HG02623 (cell line): ENCODE measurements at regions not wholly inside any gene's neighbourhood (a gene's known extent, or its start where the extent isn't known, plus 50 kb on each side); places are given as distances from the start of the nearest gene placed in this dataset.
"Not testable (repeated sequence)": the region's sequence is repeated elsewhere in the genome, so short reads cannot be mapped to it uniquely, and the experiment has no call there.

Experiments
- ATAC-seq: cut with Tn5 transposase; IDR thresholded peaks from one replicate; pipeline ENCODE4 v1.9.1; 2021; ENCODE audit warnings: moderate library complexity; ENCODE audit not compliant: unreplicated experiment

DNA sequence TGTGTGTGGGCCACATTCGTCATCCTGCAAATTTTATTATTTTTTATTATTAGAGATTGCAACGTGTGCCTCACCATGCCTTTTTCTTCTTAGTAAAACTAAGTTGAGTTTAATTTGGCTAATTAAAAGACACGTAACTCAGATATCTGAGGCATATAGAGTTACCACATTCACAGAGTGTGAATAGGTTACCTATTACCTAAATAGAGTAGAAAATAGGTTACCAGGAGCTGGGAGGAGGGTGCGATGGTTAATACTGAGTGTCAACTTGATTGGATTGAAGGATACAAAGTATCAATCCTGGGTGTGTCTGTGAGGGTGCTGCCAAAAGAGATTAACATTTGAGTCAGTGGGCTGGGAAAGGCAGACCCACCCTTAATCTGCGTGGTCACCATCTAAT lies 116.3 kb upstream of the CARD11 start:
- not testable (repeated sequence) for ATAC-seq

- ATAC-seq, result no peak
Observed at GRCh38 chr7:3162289-3162688, 118.6 kb upstream of the CARD11 start.

DNA sequence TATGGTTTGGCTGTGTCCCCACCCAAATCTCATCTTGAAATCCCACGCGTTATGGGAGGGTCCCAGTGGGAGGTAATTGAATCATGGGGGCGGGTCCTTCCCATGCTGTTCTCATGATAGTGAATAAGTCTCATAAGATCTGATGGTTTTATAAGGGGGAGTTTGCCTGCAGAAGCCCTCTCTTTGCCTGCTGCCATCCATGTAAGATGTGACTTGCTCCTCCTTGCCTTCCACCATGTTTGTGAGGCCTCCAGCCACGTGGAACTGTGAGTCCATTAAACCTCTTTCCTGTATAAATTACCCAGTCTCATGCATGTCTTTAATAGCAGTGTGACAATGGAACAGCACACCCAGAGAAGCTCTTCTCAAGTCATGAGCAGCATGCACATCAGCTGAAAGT lies 119.1 kb upstream of the CARD11 start:
- not testable (repeated sequence) for ATAC-seq

- no peak for ATAC-seq
Observed at GRCh38 chr7:3164380-3164792, 120.7 kb upstream of the CARD11 start.

- no peak for ATAC-seq
Observed at GRCh38 chr7:3165681-3166580, 122.3 kb upstream of the CARD11 start.

- ATAC-seq, result no peak
Observed at GRCh38 chr7:3167551-3167950, 123.9 kb upstream of the CARD11 start.

GRCh38 chr7:3168370-3168769 lies 124.7 kb upstream of the CARD11 start:
- ATAC-seq, result no peak

DNA sequence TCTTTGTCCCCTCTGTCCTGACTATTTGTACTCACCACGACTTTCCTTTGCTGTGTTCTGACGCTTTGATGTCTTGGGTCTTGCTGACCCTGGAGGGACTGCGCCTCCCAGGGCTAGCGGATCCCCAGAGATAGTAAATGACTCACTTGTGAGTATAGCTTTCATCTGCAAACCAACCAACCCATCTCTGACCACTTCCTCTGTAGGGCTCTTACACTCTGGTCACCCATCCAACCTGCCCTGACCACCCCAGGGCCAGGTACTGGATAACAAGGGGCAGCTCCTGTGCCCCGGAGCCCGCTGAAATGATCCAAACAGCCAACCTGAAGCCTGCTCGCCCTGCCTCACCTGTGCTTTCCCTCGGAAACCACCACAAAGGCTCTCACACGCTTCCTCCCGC lies 125.2 kb upstream of the CARD11 start:
- ATAC-seq, result no peak

DNA sequence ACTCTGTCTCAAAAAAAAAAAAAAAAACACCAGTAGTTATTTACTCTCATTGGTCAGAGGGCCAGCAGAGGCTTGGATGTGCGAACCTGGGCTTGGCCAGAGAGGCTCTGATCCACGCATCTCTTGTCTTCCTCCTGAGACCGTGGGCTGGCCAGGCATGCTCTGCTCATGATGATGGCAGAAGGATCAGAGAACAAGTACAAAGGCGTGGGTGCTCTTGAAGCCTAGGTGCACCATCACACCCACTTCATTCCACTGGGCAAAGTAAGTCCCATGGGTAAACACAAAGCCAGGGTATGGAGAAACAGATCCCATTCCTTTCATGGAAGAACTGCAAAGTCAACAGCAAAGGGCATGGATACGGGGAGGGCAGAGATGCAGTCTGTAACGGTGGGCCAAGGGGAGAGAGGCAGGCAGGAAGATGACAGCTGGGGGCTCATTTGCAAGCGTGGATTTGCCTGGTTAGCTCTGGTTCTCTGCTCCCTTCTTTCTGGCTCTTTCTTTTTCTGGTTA lies 128.2 kb upstream of the SDK1 start:
- ATAC-seq, result no peak

DNA sequence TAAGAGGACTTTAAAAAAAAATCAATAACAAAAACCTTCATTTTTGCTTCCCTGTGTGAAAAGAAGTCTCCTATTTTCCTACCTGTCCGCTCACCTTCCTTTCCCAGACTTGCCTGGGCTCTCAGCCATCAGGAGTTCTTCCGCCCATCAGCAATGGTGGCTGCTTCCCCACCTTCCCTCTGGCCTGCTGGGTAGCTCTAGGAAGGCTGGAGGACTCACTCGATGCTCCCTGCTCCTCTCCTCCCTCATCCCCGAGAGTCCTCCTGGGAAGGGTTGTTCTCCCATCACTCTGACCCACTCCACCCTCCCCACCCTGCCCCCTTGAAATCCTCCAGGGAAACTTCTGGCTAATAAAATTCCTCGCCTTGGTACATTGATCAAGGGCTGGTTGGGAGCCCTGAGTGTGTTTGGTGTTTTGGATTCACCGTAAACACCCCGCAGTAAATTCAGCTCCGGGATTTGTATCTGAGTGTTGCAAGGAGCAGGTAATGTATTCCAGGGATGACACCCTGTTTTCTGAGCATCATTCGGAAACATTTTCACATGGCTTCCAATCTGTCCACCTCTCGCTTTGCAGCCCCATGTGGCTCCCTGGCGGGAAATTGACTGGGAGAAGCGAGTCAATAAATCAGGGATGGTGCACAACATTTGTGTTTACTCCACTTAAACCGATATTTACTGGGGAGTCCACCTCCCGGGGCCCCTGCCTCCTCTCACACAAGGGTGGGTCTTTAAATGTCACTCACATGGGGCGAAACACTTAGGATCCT lies 126.4 kb upstream of the SDK1 start:
- ATAC-seq, result no peak

DNA sequence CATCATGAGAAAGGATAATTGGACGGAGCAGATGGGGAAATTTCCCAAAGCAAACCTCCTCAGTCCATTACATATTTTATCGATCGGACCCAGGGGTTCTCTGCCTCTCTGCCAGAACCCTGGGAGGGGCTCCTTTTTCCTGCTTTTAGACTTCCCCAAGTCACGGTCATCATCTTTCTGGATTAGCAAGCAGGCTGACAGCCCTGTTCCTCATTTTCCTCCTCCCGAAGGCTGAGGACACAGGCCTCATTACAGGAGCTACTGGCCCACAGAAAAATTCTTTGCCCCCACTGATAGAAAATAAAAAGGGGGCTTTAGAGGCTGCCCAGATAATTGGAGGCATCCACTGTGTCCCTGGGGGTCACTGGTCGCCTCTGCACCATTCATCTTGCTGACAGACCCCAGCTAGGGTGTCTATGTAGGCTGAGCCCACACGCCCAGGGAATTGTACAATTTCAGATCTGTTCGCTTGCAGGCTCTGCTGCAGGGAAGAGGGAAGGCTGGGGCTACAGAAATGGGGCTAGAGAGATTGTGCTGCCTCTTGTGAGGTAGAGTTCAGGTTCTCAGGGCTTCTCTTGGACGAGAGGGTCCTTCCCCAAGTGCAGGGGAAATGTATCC lies 125.7 kb upstream of the SDK1 start:
- ATAC-seq, result no peak

DNA sequence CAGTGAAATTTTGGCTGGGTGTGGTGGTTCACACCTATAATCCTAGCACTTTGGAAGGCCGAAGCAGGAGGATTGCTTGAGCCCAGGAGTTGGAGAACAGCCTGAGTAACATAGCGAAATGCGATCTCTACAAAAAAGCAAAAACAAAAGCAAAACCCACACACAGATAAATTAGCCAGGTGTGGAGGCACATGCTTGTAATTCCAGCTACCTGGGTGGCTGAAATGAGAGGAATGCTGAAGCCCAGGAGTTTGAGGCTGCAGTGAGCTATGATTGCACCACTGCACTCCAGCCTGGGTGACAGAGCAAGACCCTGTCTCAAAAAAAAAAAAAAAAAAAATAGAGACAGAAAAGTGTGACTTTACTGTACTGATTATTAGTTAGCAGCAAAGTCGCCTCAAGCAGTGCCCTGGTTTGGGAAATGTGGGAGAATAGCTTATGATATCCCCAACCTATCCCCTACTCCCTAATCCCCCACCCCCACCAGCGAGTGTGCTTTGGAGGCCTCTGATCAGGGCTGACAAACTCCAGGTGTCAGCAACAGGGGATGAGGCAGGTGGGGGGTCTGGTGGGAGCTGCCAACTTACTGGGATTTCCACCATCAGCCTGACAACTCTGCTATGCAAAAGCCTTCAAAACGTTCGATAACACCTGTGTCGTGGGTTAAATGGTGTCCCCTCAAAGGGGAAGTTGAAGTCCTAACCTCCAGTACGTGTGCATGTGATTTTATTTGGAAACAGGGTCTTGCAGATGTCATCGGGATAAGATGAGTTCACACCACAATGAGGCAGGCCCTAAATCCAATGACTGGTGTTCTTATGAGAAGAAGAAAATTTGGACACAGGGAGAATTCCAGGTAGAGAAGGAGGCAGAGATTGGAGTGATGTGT lies 124.7 kb upstream of the SDK1 start:
- ATAC-seq, result no peak

GRCh38 chr7:3177271-3177670 lies 123.8 kb upstream of the SDK1 start:
- ATAC-seq, result no peak

DNA sequence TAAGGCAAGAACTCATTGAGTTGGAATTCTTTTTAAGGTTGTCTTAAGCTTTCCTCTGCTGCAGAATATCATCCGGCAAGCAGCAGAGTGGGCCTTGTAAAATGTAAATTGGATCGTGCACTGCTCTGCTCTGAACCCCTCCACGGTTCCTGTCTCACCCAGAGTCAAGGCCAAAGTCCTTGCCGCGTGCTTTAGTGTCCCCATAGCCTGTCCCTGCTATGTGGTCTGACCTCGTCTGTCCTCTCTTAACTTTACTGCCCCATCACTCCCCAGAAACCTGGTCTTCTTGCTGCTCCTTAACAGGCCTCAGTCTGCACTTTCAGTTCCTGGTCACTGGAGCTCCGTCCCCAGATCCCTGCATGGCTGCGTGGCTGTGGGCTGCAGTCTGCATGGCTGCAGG lies 121.6 kb upstream of the SDK1 start:
- no peak for ATAC-seq

DNA sequence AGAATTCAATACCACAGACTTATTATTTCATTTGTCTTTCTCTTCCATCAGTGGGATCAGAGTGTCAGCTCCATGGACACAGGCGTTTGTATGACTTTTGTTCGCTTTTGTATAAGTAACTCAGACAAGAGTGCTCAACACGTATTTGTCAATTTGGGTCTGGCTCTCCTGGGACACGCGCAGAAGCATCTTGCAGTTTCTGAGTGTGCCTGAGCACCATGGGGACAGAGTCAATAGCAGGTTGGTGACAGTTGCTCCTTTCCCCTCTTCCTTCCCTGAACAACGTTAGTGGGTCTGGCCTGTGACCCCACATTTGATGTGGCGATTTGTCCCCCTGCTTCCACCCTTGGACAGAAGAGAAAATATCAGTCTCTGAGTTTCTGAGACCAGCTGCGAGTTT lies 120.4 kb upstream of the SDK1 start:
- no peak for ATAC-seq

GRCh38 chr7:3182055-3182454 lies 119.0 kb upstream of the SDK1 start:
- ATAC-seq, result not testable (repeated sequence)

GRCh38 chr7:3187444-3188040 lies 113.5 kb upstream of the SDK1 start:
- ATAC-seq, result no peak

GRCh38 chr7:3188946-3189345 lies 112.1 kb upstream of the SDK1 start:
- no peak for ATAC-seq

GRCh38 chr7:3191548-3191947 lies 109.5 kb upstream of the SDK1 start:
- ATAC-seq, result no peak

GRCh38 chr7:3192669-3193068 lies 108.4 kb upstream of the SDK1 start:
- no peak for ATAC-seq
